H9 (cell line): ENCODE measurements at regions not wholly inside any gene's neighbourhood (a gene's known extent, or its start where the extent isn't known, plus 50 kb on each side); places are given as distances from the start of the nearest gene placed in this dataset.

Experiments
- DNase-seq: peaks from one replicate; pipeline ENCODE4 v3.0.0-alpha.2; 2017
- H2AFZ ChIP-seq: one replicate; pipeline ENCODE4 v1.6.1; 2013; ENCODE audit warnings: mild to moderate bottlenecking, low read length, control low read depth, moderate library complexity
- H2AK5ac ChIP-seq: 2 replicates; pipeline ENCODE4 v1.6.1; 2013; ENCODE audit warnings: low read length, control low read depth, mixed read lengths; ENCODE audit not compliant: insufficient read length
- H2BK120ac ChIP-seq: one replicate; pipeline ENCODE4 v1.6.1; 2013; ENCODE audit warnings: low read depth, mild to moderate bottlenecking, low read length, control low read depth, inconsistent platforms; ENCODE audit not compliant: poor library complexity, severe bottlenecking
- H2BK12ac ChIP-seq: 2 replicates; pipeline ENCODE4 v1.6.1; 2013; ENCODE audit warnings: low read length, control low read depth, mixed read lengths, low read depth; ENCODE audit not compliant: insufficient read length
- H2BK15ac ChIP-seq: 2 replicates; pipeline ENCODE4 v1.6.1; 2013; ENCODE audit warnings: low read depth, low read length, control low read depth
- H2BK20ac ChIP-seq: one replicate; pipeline ENCODE4 v1.6.1; 2013; ENCODE audit warnings: low read depth, mild to moderate bottlenecking, low read length, control low read depth, inconsistent platforms; ENCODE audit not compliant: poor library complexity, severe bottlenecking
- H2BK5ac ChIP-seq: 2 replicates; pipeline ENCODE4 v1.6.1; 2013; ENCODE audit warnings: low read length, control low read depth, mixed read lengths; ENCODE audit not compliant: insufficient read length
- H3K14ac ChIP-seq: 2 replicates; pipeline ENCODE4 v1.6.1; 2013; ENCODE audit warnings: low read length, control low read depth; ENCODE audit not compliant: insufficient read depth
- H3K18ac ChIP-seq: 2 replicates; pipeline ENCODE4 v1.6.1; 2013; ENCODE audit warnings: low read depth, mild to moderate bottlenecking, mixed read lengths, low read length, control low read depth; ENCODE audit not compliant: insufficient read length
- H3K23ac ChIP-seq: 2 replicates; pipeline ENCODE4 v1.6.1; 2013; ENCODE audit warnings: low read length, control low read depth, mixed read lengths, low read depth; ENCODE audit not compliant: insufficient read length
- H3K23me2 ChIP-seq: 2 replicates; pipeline ENCODE4 v1.6.1; 2013; ENCODE audit warnings: low read depth, mild to moderate bottlenecking, mixed read lengths, low read length, control low read depth; ENCODE audit not compliant: insufficient read length, poor library complexity, severe bottlenecking
- H3K27ac ChIP-seq: 2 replicates; pipeline ENCODE4 v1.5.1; 2013; ENCODE audit warnings: low read length, control low read depth, mixed read lengths, low read depth; ENCODE audit not compliant: insufficient read length
- H3K27me3 ChIP-seq: 2 replicates; pipeline ENCODE4 v1.6.1; 2013; ENCODE audit warnings: low read length, control low read depth, inconsistent platforms; ENCODE audit not compliant: insufficient read depth
- H3K4ac ChIP-seq: 2 replicates; pipeline ENCODE4 v1.6.1; 2013; ENCODE audit warnings: low read depth, mild to moderate bottlenecking, control low read depth, inconsistent platforms, low read length, moderate library complexity
- H3K4me1 ChIP-seq: 2 replicates; pipeline ENCODE4 v1.6.1; 2013; ENCODE audit warnings: low read length, control low read depth, inconsistent platforms; ENCODE audit not compliant: insufficient read depth
- H3K4me2 ChIP-seq: 2 replicates; pipeline ENCODE4 v1.6.1; 2013; ENCODE audit warnings: low read length, control low read depth, mixed read lengths; ENCODE audit not compliant: insufficient read length, insufficient read depth
- H3K56ac ChIP-seq: 2 replicates; pipeline ENCODE4 v1.6.1; 2013; ENCODE audit warnings: low read depth, mild to moderate bottlenecking, mixed read lengths, low read length, control low read depth; ENCODE audit not compliant: insufficient read length
- H3K79me1 ChIP-seq: 2 replicates; pipeline ENCODE4 v1.6.1; 2013; ENCODE audit warnings: low read depth, mild to moderate bottlenecking, moderate library complexity, low read length, control low read depth, inconsistent platforms; ENCODE audit not compliant: insufficient read depth, poor library complexity, severe bottlenecking
- H3K79me2 ChIP-seq: 2 replicates; pipeline ENCODE4 v1.6.1; 2013; ENCODE audit warnings: low read length, control low read depth, inconsistent platforms; ENCODE audit not compliant: insufficient read depth
- H3K9ac ChIP-seq: 2 replicates; pipeline ENCODE4 v1.6.1; 2013; ENCODE audit warnings: low read length, control low read depth, mixed read lengths; ENCODE audit not compliant: insufficient read length; ENCODE audit errors: extremely low read depth
- H3K9me3 ChIP-seq: one replicate; pipeline ENCODE4 v1.6.1; 2013; ENCODE audit warnings: low read depth, low read length, inconsistent platforms; ENCODE audit not compliant: control insufficient read depth
- H3T11ph ChIP-seq: one replicate; pipeline ENCODE4 v1.6.1; 2013; ENCODE audit warnings: mild to moderate bottlenecking, low read length, control low read depth, inconsistent platforms
- H4K20me1 ChIP-seq: one replicate; pipeline ENCODE4 v1.6.1; 2013; ENCODE audit not compliant: control insufficient read depth, insufficient read length, insufficient read depth
- H4K5ac ChIP-seq: 2 replicates; pipeline ENCODE4 v1.6.1; 2013; ENCODE audit warnings: low read depth, mild to moderate bottlenecking, mixed read lengths, low read length, control low read depth; ENCODE audit not compliant: insufficient read length
- H4K8ac ChIP-seq: replicated peaks from 2 replicates; pipeline ENCODE4 v1.6.1; 2013; ENCODE audit warnings: low read length, control low read depth, mixed read lengths, low read depth; ENCODE audit not compliant: insufficient read length
- H4K91ac ChIP-seq: 2 replicates; pipeline ENCODE4 v1.6.1; 2013; ENCODE audit warnings: low read depth, mild to moderate bottlenecking, moderate library complexity, mixed read lengths, low read length, control low read depth; ENCODE audit not compliant: insufficient read length
- H3K27ac Mint-ChIP-seq, 3 experiments: 2 replicates in 2 of 3; 3 replicates in 1 of 3; pipeline ENCODE4 v1.8.0; 2020 to 2021; ENCODE audit warnings: mixed read lengths in 3 of 3, mild to moderate bottlenecking in 1 of 3, moderate library complexity in 1 of 3
- H3K27me3 Mint-ChIP-seq: 2 replicates; pipeline ENCODE4 v1.8.0; 2021; ENCODE audit warnings: low read depth, mild to moderate bottlenecking, moderate library complexity, mixed read lengths
- H3K36me3 Mint-ChIP-seq, 3 experiments: 2 replicates in 2 of 3; 3 replicates in 1 of 3; pipeline ENCODE4 v1.8.0; 2020 to 2021; ENCODE audit warnings: low read depth in 3 of 3, mixed read lengths in 3 of 3; ENCODE audit not compliant: insufficient read depth in 1 of 3
- H3K4me1 Mint-ChIP-seq, 2 experiments: 2 replicates each; pipeline ENCODE4 v1.8.0; 2020; ENCODE audit warnings: mixed read lengths in 2 of 2
- H3K4me3 Mint-ChIP-seq, 2 experiments: 2 replicates in 1 of 2; 3 replicates in 1 of 2; pipeline ENCODE4 v1.8.0; 2020 to 2021; ENCODE audit warnings: mild to moderate bottlenecking in 2 of 2, mixed read lengths in 2 of 2, moderate library complexity in 1 of 2
- H3K9me3 Mint-ChIP-seq, 2 experiments: 2 replicates in 1 of 2; 3 replicates in 1 of 2; pipeline ENCODE4 v1.8.0; 2020; ENCODE audit warnings: mild to moderate bottlenecking in 2 of 2, mixed read lengths in 2 of 2, moderate library complexity in 1 of 2
- WGBS: extraction: QIAGEN DNeasy Blood & Tissue Kit; methylation state at CpG from one replicate; pipeline ENCODE4 v1.1.7; 2013; ENCODE audit warnings: missing lambda C conversion rate, low lambda C conversion rate, mixed read lengths; ENCODE audit not compliant: insufficient read length; ENCODE audit errors: extremely low coverage; 5-methylcytosine and 5-hydroxymethylcytosine counted together
- TF ChIP-seq, protein P1 (sequence below): fragments of 200-600 bp; sonication (generic); conservative IDR thresholded peaks from 3 replicates; pipeline ENCODE4 v1.8.0; 2021; ENCODE audit warnings: antibody characterized with exemption, mild to moderate bottlenecking

DNA sequence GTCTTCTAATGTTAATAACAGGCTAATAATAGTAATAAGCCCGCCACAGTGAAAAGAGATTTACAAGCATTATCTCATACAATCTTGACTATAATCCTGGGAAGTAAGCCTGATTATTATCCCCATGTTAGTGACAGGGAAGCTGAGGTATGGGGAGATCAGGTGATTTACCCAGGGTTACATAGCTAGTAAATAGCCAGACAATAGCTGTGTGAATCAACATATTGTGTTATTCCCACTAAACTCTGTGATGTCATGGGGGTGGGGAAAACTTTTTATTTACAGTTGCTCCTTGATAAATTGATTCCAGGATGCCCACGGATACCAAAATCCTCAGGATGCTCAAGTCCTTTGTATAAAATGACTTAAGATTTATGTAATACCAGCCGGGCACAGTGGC, 181.9 kb downstream of the LMO4 start:
- Histone ChIP-seq H2BK120ac (no peak overlapping the region), H3K4me2 (no peak overlapping the region), H4K5ac (no peak overlapping the region), H3K27me3 (no peaks in the 10 kb centered on the region), H3K9ac (no peak overlapping the region), H2AK5ac (no peak overlapping the region), H2BK20ac (no peak overlapping the region), H4K8ac (no peak overlapping the region), H3K27ac (no peak overlapping the region), H2BK5ac (no peak overlapping the region), H3K79me1 (no peaks in the 10 kb centered on the region), H2AFZ (no peak overlapping the region), H3K4me1 (no peaks in the 10 kb centered on the region), H3T11ph (no peak overlapping the region), H4K20me1 (no peaks in the 10 kb centered on the region), H3K14ac (no peak overlapping the region), H4K91ac (no peak overlapping the region), H3K79me2 (no peaks in the 10 kb centered on the region), H3K9me3 (no peaks in the 10 kb centered on the region), H2BK12ac (no peak overlapping the region), H3K18ac (no peak overlapping the region), H3K23ac (no peak overlapping the region), H3K4ac (no peak overlapping the region), H2BK15ac (no peak overlapping the region), H3K56ac (no peak overlapping the region), H3K23me2 (no peaks in the 10 kb centered on the region)
- no peaks in the 10 kb centered on the region; a peak in 1 of 7 replicates for H3K36me3 Mint-ChIP-seq
- peaks cover 4 to 10% of the 10 kb centered on the region in 2 experiments for H3K4me1 Mint-ChIP-seq
- no peak overlapping the region for H3K4me3 Mint-ChIP-seq
- WGBS, result no CpG with 5 or more reads among the region's 3 CpGs
- TF ChIP-seq, protein P1, sequence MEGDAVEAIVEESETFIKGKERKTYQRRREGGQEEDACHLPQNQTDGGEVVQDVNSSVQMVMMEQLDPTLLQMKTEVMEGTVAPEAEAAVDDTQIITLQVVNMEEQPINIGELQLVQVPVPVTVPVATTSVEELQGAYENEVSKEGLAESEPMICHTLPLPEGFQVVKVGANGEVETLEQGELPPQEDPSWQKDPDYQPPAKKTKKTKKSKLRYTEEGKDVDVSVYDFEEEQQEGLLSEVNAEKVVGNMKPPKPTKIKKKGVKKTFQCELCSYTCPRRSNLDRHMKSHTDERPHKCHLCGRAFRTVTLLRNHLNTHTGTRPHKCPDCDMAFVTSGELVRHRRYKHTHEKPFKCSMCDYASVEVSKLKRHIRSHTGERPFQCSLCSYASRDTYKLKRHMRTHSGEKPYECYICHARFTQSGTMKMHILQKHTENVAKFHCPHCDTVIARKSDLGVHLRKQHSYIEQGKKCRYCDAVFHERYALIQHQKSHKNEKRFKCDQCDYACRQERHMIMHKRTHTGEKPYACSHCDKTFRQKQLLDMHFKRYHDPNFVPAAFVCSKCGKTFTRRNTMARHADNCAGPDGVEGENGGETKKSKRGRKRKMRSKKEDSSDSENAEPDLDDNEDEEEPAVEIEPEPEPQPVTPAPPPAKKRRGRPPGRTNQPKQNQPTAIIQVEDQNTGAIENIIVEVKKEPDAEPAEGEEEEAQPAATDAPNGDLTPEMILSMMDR, result no peak
- DNase-seq, result no peak
- no peak overlapping the region for H3K27ac Mint-ChIP-seq
- H3K27me3 Mint-ChIP-seq, result no peaks in the 10 kb centered on the region
- H3K9me3 Mint-ChIP-seq, result no peaks in the 10 kb centered on the region; a peak in 1 of 5 replicates
